ENCODE measurements at regions not wholly inside any gene's neighbourhood (a gene's known extent, or its start where the extent isn't known, plus 50 kb on each side); places are given as distances from the start of the nearest gene placed in this dataset.
"Not testable (repeated sequence)": the region's sequence is repeated elsewhere in the genome, so short reads cannot be mapped to it uniquely, and the experiment has no call there.

DNA sequence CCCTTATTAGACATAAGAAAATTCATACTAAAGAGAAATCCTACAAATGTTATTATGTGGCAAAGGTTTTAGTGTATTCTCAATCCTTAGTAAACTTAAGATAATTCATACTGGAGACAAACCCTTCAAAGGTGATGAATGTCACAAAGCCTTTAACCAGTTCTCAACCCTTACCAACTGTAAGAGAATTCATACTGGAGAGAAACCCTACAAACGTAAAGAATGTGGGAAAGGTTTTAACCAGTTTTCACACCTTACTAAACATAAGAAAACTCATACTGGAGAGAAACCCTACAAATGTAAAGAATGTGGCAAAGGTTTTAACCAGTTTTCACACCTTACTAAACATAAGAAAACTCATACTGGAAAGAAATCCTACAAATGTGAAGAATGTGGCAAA is 93.2 kb downstream of the ZNF680 start:
- TF ChIP-seq, protein P1, sequence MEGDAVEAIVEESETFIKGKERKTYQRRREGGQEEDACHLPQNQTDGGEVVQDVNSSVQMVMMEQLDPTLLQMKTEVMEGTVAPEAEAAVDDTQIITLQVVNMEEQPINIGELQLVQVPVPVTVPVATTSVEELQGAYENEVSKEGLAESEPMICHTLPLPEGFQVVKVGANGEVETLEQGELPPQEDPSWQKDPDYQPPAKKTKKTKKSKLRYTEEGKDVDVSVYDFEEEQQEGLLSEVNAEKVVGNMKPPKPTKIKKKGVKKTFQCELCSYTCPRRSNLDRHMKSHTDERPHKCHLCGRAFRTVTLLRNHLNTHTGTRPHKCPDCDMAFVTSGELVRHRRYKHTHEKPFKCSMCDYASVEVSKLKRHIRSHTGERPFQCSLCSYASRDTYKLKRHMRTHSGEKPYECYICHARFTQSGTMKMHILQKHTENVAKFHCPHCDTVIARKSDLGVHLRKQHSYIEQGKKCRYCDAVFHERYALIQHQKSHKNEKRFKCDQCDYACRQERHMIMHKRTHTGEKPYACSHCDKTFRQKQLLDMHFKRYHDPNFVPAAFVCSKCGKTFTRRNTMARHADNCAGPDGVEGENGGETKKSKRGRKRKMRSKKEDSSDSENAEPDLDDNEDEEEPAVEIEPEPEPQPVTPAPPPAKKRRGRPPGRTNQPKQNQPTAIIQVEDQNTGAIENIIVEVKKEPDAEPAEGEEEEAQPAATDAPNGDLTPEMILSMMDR (IDR thresholded peaks at IDR 0.05; ENCODE audit: low read depth, low read length): no peak
- Histone ChIP-seq H3K36me3 (no peaks in the 10 kb centered on the region), H3K4me3 (no peak overlapping the region), H3K9me3 (ENCODE audit: low read depth) (no peaks in the 10 kb centered on the region), H3K4me1 (ENCODE audit: low read depth) (no peaks in the 10 kb centered on the region), H3K27ac (no peak overlapping the region), H3K27me3 (no peaks in the 10 kb centered on the region)
- DNase-seq (ENCODE audit: low read depth in 1 of 2, low spot score in 1 of 2): no peak

DNA sequence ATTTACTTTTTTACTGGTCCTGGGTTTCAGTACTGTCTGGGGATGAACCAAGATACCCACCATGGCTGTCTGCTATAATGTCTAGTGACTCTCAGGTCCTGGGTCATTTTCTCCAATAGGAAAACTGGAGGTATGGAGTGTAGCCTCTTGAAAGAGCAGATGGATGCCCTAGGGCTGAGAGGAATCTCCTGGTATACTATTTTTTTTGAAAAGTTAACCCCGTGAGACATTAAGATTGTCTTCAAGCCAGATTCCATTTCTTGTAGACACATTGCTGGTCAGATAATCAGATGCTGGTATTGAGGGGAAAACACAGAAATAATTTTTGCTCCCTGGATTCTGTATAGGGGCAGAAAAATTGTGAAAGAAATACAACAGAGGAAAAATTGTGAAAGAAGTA is 97.3 kb downstream of the ZNF680 start:
- H3K27ac ChIP-seq: no peak overlapping the region
- no peaks in the 10 kb centered on the region for H3K27me3 ChIP-seq
- TF ChIP-seq, protein P1 (IDR thresholded peaks at IDR 0.05; ENCODE audit: low read depth, low read length): no peak
- H3K9me3 ChIP-seq (ENCODE audit: low read depth): no peaks in the 10 kb centered on the region
- no peaks in the 10 kb centered on the region for H3K4me1 ChIP-seq (ENCODE audit: low read depth)
- H3K36me3 ChIP-seq: no peaks in the 10 kb centered on the region
- H3K4me3 ChIP-seq: no peak overlapping the region
- no peak for DNase-seq (ENCODE audit: low read depth in 1 of 2, low spot score in 1 of 2)

DNA sequence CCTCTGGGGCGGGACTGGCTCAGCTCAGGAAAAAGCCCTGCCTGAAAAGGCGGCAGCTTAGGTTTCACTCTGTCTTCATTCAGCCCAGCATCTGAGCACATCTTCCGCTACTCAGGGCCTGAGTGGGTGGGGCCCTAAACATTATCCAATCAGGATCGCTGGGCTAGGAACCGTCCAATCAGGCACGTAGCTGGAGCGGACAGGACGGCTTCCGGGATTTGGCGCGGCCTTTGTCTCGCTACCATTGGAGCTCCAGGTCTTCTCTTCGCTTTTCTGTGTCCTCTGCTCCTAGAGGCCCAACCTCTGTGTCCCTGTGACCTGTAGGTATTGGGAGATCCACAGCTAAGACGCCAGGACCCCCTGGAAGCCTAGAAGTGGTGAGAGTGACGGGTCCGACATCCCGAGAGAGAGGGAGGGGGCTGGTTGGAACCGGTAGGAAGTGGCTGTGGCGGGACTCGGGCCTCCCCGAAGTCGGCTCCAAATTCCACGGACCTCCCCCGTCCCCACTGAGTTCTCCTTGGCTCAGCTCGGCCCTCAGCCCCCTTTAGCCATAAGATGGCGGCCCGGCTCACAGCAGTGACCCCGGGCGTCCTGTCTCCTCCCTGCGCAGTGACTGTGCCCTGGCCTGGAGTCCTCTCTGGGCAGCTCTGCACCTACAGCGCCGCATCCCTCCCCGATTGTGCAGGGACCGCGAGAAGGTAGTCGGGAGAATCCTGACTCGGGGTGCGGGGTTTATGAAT is 99.1 kb downstream of the ZNF680 start:
- H3K9me3 ChIP-seq (ENCODE audit: low read depth): no peaks in the 10 kb centered on the region
- DNase-seq (ENCODE audit: low read depth in 1 of 2, low spot score in 1 of 2): peak in 1 of 2 donors; percentile 62
- H3K4me1 ChIP-seq (ENCODE audit: low read depth): no peaks in the 10 kb centered on the region

DNA sequence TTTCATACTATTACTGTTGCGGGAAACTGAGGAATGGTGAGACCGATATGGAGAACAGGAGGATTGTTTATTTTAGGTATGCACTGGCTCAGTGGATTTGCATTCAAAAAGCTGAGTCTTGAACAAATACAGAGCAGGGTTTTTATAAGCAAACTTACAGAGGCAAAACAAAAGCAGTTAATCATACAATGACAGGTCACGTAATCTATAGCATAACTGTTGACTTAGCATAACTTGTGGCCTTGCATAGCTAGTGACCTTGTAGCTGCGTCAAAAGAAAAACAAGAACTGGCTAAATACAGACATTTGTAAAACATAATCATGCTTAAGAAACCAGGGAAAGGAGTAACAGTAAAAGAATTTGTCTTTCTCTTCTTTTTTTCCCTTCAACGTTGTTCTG is 103.0 kb downstream of the ZNF680 start:
- not testable (repeated sequence) for H3K27me3 ChIP-seq; H3K27ac ChIP-seq; H3K4me3 ChIP-seq; H3K4me1 ChIP-seq (ENCODE audit: low read depth); H3K9me3 ChIP-seq (ENCODE audit: low read depth); H3K36me3 ChIP-seq; DNase-seq (ENCODE audit: low read depth in 1 of 2, low spot score in 1 of 2)

More for the DNA sequence above, 99.1 kb downstream of the ZNF680 start:
- TF ChIP-seq, protein P1 (IDR thresholded peaks at IDR 0.05; ENCODE audit: low read depth, low read length): no peak
- Histone ChIP-seq H3K36me3 (no peaks in the 10 kb centered on the region), H3K4me3 (no peak overlapping the region), H3K27me3 (no peaks in the 10 kb centered on the region), H3K27ac (no peak overlapping the region)

DNA sequence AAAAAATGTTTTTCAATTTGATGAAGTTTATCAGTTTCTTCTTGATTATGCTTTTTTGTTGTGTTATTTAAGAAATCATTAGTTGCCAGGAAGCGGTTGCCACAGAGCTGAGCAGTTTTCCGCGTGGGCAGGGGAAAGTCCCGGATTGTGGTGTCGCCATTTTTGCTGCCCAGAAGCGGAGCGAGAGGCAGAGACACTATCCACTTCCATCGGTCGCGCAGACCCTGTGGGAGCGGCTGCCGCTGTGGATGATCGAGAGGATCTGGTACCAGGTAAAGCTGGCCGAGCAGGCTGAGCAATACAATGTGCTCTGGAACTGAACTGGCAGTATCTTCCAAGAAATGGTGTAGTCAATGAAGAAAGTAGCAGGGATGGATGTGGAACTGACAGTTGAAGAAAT is 119.8 kb downstream of the ZNF736 start:
- H3K4me3 ChIP-seq: no peak overlapping the region
- TF ChIP-seq, protein P1 (IDR thresholded peaks at IDR 0.05; ENCODE audit: low read depth, low read length): no peak
- no peak overlapping the region for H3K27ac ChIP-seq
- H3K36me3 ChIP-seq: no peaks in the 10 kb centered on the region
- H3K9me3 ChIP-seq (ENCODE audit: low read depth): peaks cover 4% of the 10 kb centered on the region
- DNase-seq (ENCODE audit: low read depth in 1 of 2, low spot score in 1 of 2): no peak
- H3K27me3 ChIP-seq: no peaks in the 10 kb centered on the region
- H3K4me1 ChIP-seq (ENCODE audit: low read depth): no peaks in the 10 kb centered on the region

DNA sequence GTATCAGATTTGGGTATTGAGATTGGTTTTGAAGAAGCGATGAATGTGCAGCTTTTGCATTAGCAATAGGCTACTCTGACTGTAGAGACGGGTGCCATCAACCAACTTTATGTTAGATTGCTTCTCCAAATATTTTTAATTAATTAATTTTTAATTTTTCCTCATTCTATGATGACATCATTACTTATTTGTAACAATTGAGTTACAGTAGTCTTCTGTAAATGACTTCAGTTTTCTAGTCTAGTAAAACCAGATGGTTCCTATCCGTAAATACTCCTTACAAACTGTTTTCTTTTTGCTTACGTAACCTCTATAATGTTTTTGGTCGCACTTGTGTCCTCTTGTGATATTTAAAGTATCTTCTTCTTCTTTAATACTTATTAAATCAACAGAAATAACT is 118.1 kb downstream of the ZNF736 start:
- H3K27ac ChIP-seq: no peak overlapping the region
- H3K36me3 ChIP-seq: no peaks in the 10 kb centered on the region
- TF ChIP-seq, protein P1 (IDR thresholded peaks at IDR 0.05; ENCODE audit: low read depth, low read length): no peak
- H3K4me3 ChIP-seq: no peak overlapping the region
- H3K27me3 ChIP-seq: no peaks in the 10 kb centered on the region
- no peak for DNase-seq (ENCODE audit: low read depth in 1 of 2, low spot score in 1 of 2)
- no peaks in the 10 kb centered on the region for H3K4me1 ChIP-seq (ENCODE audit: low read depth)
- H3K9me3 ChIP-seq (ENCODE audit: low read depth): no peaks in the 10 kb centered on the region

Measured in cardiac muscle cell (in vitro differentiated cells and primary cell).